GM12873 (cell line): ENCODE measurements at regions not wholly inside any gene's neighbourhood (a gene's known extent, or its start where the extent isn't known, plus 50 kb on each side); places are given as distances from the start of the nearest gene placed in this dataset.

ENCODE experiments used
- CTCF ChIP-seq: IDR thresholded peaks from 2 replicates; pipeline ENCODE4 v1.5.1; 2012; ENCODE audit warnings: low read depth, mild to moderate bottlenecking, moderate library complexity, low read length, control low read depth; ENCODE audit not compliant: insufficient read depth; ENCODE audit errors: missing control alignments

- TF ChIP-seq CTCF, result no peak
Measured at GRCh38 chr2:16150456-16151280, 210.3 kb downstream of the MYCN start.

- TF ChIP-seq CTCF, result no peak
Measured at GRCh38 chr2:16149349-16150243, 209.2 kb downstream of the MYCN start.

GRCh38 chr2:16148632-16149348 is 208.4 kb downstream of the MYCN start:
- TF ChIP-seq CTCF, result no peak

- no peak for TF ChIP-seq CTCF
Measured at GRCh38 chr2:16142383-16143361, 202.3 kb downstream of the MYCN start.

- TF ChIP-seq CTCF, result no peak
Measured at GRCh38 chr2:16141641-16141921, 201.2 kb downstream of the MYCN start.

- no peak for TF ChIP-seq CTCF
Measured at GRCh38 chr2:16140771-16141640, 200.7 kb downstream of the MYCN start.
